Vagina (tissue), 2 donors: ENCODE measurements at regions not wholly inside any gene's neighbourhood (a gene's known extent, or its start where the extent isn't known, plus 50 kb on each side); places are given as distances from the start of the nearest gene placed in this dataset.

Experiments
- POLR2A ChIP-seq, 2 donors: fragments of 450-650 bp; IDR thresholded peaks; one replicate each; pipeline ENCODE4 v1.6.1; 2017; ENCODE audit warnings: antibody characterized with exemption in 2 of 2, mild to moderate bottlenecking in 2 of 2, moderate library complexity in 2 of 2
- POLR2AphosphoS5 ChIP-seq, 2 donors: sonication (generic); formaldehyde crosslinking; IDR thresholded peaks; one replicate each; pipeline ENCODE4 v1.9.0; 2017; ENCODE audit warnings: antibody characterized with exemption in 2 of 2, mild to moderate bottlenecking in 2 of 2, low read depth in 1 of 2; ENCODE audit not compliant: insufficient read depth in 1 of 2
- TF ChIP-seq, protein P1 (sequence below), 3 experiments: fragments of 450-650 bp in 2 of 3; fragments of 200-600 bp in 1 of 3; sonication (generic) in 1 of 3; IDR thresholded peaks; one replicate each; pipeline ENCODE4 v1.5.1; 2017 to 2019; ENCODE audit warnings: antibody characterized with exemption in 3 of 3, mild to moderate bottlenecking in 2 of 3, moderate library complexity in 2 of 3

DNA sequence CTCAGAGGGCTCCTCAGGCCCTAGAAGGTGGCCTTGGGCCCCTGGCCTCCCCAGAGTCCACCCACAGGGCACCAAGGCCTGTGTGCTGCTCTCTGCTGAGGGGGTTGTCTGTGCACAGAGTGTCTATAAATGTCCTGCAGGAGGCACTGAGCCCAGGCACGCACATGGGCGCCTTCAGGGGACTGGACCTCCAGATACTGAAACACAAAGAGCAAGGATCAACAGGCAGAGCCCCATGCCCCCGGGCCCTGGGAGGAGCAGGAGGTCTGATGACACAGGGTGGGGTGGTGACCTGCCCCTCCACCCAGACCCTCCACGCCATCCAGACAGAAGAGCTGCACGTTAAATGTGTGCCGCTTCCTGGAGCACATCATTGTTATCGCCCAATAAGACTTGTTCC is 64.6 kb upstream of the SIMC1 start:
- TF ChIP-seq, protein P1, sequence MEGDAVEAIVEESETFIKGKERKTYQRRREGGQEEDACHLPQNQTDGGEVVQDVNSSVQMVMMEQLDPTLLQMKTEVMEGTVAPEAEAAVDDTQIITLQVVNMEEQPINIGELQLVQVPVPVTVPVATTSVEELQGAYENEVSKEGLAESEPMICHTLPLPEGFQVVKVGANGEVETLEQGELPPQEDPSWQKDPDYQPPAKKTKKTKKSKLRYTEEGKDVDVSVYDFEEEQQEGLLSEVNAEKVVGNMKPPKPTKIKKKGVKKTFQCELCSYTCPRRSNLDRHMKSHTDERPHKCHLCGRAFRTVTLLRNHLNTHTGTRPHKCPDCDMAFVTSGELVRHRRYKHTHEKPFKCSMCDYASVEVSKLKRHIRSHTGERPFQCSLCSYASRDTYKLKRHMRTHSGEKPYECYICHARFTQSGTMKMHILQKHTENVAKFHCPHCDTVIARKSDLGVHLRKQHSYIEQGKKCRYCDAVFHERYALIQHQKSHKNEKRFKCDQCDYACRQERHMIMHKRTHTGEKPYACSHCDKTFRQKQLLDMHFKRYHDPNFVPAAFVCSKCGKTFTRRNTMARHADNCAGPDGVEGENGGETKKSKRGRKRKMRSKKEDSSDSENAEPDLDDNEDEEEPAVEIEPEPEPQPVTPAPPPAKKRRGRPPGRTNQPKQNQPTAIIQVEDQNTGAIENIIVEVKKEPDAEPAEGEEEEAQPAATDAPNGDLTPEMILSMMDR (IDR thresholded peaks at IDR 0.05): no peak
- TF ChIP-seq POLR2A (IDR thresholded peaks at IDR 0.05) (no peak), POLR2AphosphoS5 (IDR thresholded peaks at IDR 0.05; ENCODE audit: insufficient read depth in 1 of 2, low read depth in 1 of 2) (no peak)
